ENCODE measurements at regions not wholly inside any gene's neighbourhood (a gene's known extent, or its start where the extent isn't known, plus 50 kb on each side); places are given as distances from the start of the nearest gene placed in this dataset.

GRCh38 chr2:226655871-226656270 lies 143.7 kb downstream of the IRS1 start:
- Histone ChIP-seq H3K9me2 (replicated peaks; ENCODE audit: insufficient read depth, low read length) (no peaks in the 10 kb centered on the region), H3K4me2 (ENCODE audit: low read depth, low read length, poor library complexity, severe bottlenecking) (no peak overlapping the region), H3K9me3 (ENCODE audit: insufficient read depth, low read length) (no peaks in the 10 kb centered on the region), H3K27ac (ENCODE audit: low read depth, low read length) (no peak overlapping the region), H3K4me3 (ENCODE audit: insufficient read depth, low read length, poor library complexity, severe bottlenecking) (no peak overlapping the region), H3K79me2 (ENCODE audit: insufficient read depth, low read length) (no peaks in the 10 kb centered on the region), H3K9ac (ENCODE audit: low read length) (no peak overlapping the region), H3K27me3 (ENCODE audit: low read length) (no peaks in the 10 kb centered on the region), H3K36me3 (ENCODE audit: low read length) (no peaks in the 10 kb centered on the region), H2AFZ (ENCODE audit: low read depth, low read length, severe bottlenecking) (no peak overlapping the region), H3F3A (ENCODE audit: insufficient read depth) (no peaks in the 10 kb centered on the region), H4K20me1 (ENCODE audit: low read depth, low read length) (no peaks in the 10 kb centered on the region)
- TF ChIP-seq EZH2phosphoT487 (conservative IDR thresholded peaks at IDR 0.05; ENCODE audit: low read length), result no peak
- TF ChIP-seq, protein P1, sequence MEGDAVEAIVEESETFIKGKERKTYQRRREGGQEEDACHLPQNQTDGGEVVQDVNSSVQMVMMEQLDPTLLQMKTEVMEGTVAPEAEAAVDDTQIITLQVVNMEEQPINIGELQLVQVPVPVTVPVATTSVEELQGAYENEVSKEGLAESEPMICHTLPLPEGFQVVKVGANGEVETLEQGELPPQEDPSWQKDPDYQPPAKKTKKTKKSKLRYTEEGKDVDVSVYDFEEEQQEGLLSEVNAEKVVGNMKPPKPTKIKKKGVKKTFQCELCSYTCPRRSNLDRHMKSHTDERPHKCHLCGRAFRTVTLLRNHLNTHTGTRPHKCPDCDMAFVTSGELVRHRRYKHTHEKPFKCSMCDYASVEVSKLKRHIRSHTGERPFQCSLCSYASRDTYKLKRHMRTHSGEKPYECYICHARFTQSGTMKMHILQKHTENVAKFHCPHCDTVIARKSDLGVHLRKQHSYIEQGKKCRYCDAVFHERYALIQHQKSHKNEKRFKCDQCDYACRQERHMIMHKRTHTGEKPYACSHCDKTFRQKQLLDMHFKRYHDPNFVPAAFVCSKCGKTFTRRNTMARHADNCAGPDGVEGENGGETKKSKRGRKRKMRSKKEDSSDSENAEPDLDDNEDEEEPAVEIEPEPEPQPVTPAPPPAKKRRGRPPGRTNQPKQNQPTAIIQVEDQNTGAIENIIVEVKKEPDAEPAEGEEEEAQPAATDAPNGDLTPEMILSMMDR (IDR thresholded peaks at IDR 0.05; ENCODE audit: insufficient read depth, low read length, poor library complexity, severe bottlenecking), result no peak

GRCh38 chr2:226652983-226653765 lies 146.4 kb downstream of the IRS1 start:
- H2AFZ ChIP-seq (ENCODE audit: low read depth, low read length, severe bottlenecking), result no peak overlapping the region
- no peaks in the 10 kb centered on the region for H3K9me2 ChIP-seq (replicated peaks; ENCODE audit: insufficient read depth, low read length)
- H3K9me3 ChIP-seq (ENCODE audit: insufficient read depth, low read length), result peaks cover 3% of the 10 kb centered on the region; the same call in 1 of the 2 replicates
- H3K27ac ChIP-seq (ENCODE audit: low read depth, low read length), result no peak overlapping the region
- H3K27me3 ChIP-seq (ENCODE audit: low read length), result no peaks in the 10 kb centered on the region
- no peak overlapping the region for H3K9ac ChIP-seq (ENCODE audit: low read length)
- no peaks in the 10 kb centered on the region for H3K36me3 ChIP-seq (ENCODE audit: low read length)
- no peak overlapping the region for H3K4me2 ChIP-seq (ENCODE audit: low read depth, low read length, poor library complexity, severe bottlenecking)
- H3F3A ChIP-seq (ENCODE audit: insufficient read depth), result no peaks in the 10 kb centered on the region
- H3K79me2 ChIP-seq (ENCODE audit: insufficient read depth, low read length), result no peaks in the 10 kb centered on the region
- H3K4me3 ChIP-seq (ENCODE audit: insufficient read depth, low read length, poor library complexity, severe bottlenecking), result no peak overlapping the region
- TF ChIP-seq, protein P1 (IDR thresholded peaks at IDR 0.05; ENCODE audit: insufficient read depth, low read length, poor library complexity, severe bottlenecking), result no peak
- TF ChIP-seq EZH2phosphoT487 (conservative IDR thresholded peaks at IDR 0.05; ENCODE audit: low read length), result no peak
- no peaks in the 10 kb centered on the region for H4K20me1 ChIP-seq (ENCODE audit: low read depth, low read length)

- Histone ChIP-seq H3K9me2 (replicated peaks; ENCODE audit: insufficient read depth, low read length) (no peaks in the 10 kb centered on the region), H3F3A (ENCODE audit: insufficient read depth) (no peaks in the 10 kb centered on the region), H3K36me3 (ENCODE audit: low read length) (no peaks in the 10 kb centered on the region), H3K9me3 (ENCODE audit: insufficient read depth, low read length) (peaks cover 3% of the 10 kb centered on the region; the same call in 1 of the 2 replicates), H3K27me3 (ENCODE audit: low read length) (no peaks in the 10 kb centered on the region), H3K4me2 (ENCODE audit: low read depth, low read length, poor library complexity, severe bottlenecking) (no peak overlapping the region), H3K27ac (ENCODE audit: low read depth, low read length) (no peak overlapping the region), H4K20me1 (ENCODE audit: low read depth, low read length) (no peaks in the 10 kb centered on the region), H2AFZ (ENCODE audit: low read depth, low read length, severe bottlenecking) (no peak overlapping the region), H3K4me3 (ENCODE audit: insufficient read depth, low read length, poor library complexity, severe bottlenecking) (no peak overlapping the region), H3K9ac (ENCODE audit: low read length) (no peak overlapping the region), H3K79me2 (ENCODE audit: insufficient read depth, low read length) (no peaks in the 10 kb centered on the region)
- TF ChIP-seq, protein P1 (IDR thresholded peaks at IDR 0.05; ENCODE audit: insufficient read depth, low read length, poor library complexity, severe bottlenecking), result no peak
- no peak for TF ChIP-seq EZH2phosphoT487 (conservative IDR thresholded peaks at IDR 0.05; ENCODE audit: low read length)
Measured at GRCh38 chr2:226652369-226652768, 147.3 kb downstream of the IRS1 start.
